Stimulated activated CD8-positive, alpha-beta memory T cell treated with anti-CD3 and anti-CD28 coated beads, Interleukin-12 subunit alpha, Interleukin-12 subunit beta, amount 100 ng/mL, for 1 hour (primary cell): ENCODE measurements at regions not wholly inside any gene's neighbourhood (a gene's known extent, or its start where the extent isn't known, plus 50 kb on each side); places are given as distances from the start of the nearest gene placed in this dataset.

Source experiments
- DNase-seq: peaks from one replicate; pipeline ENCODE4 v3.0.0-alpha.2; 2020; ENCODE audit warnings: low read depth

- no peak for DNase-seq
Observed at GRCh38 chr12:98280621-98281020, 234.8 kb upstream of the TMPO start.

- no peak for DNase-seq
Observed at GRCh38 chr12:98291828-98292227, 223.6 kb upstream of the TMPO start.

- DNase-seq, result no peak
Observed at GRCh38 chr12:98294051-98294805, 221.2 kb upstream of the TMPO start.

- DNase-seq, result no peak
Observed at GRCh38 chr12:98295681-98296080, 219.7 kb upstream of the TMPO start.

- DNase-seq, result no peak
Observed at GRCh38 chr12:98296462-98297079, 218.8 kb upstream of the TMPO start.

- no peak for DNase-seq
Observed at GRCh38 chr12:98297538-98297937, 217.9 kb upstream of the TMPO start.

- no peak for DNase-seq
Observed at GRCh38 chr12:98308141-98308540, 207.2 kb upstream of the TMPO start.

- no peak for DNase-seq
Observed at GRCh38 chr12:98317939-98318899, 197.2 kb upstream of the TMPO start.

GRCh38 chr12:98319716-98320425 is 195.5 kb upstream of the TMPO start:
- DNase-seq, result no peak

GRCh38 chr12:98325003-98325402 is 190.4 kb upstream of the TMPO start:
- no peak for DNase-seq

GRCh38 chr12:98328467-98328866 is 186.9 kb upstream of the TMPO start:
- no peak for DNase-seq

GRCh38 chr12:98329589-98329988 is 185.8 kb upstream of the TMPO start:
- DNase-seq, result no peak

- no peak for DNase-seq
Observed at GRCh38 chr12:98332642-98333041, 182.7 kb upstream of the TMPO start.

GRCh38 chr12:98334768-98335167 is 180.6 kb upstream of the TMPO start:
- DNase-seq, result no peak

GRCh38 chr12:98341026-98341425 is 174.4 kb upstream of the TMPO start:
- no peak for DNase-seq

GRCh38 chr12:98341732-98342131 is 173.7 kb upstream of the TMPO start:
- DNase-seq, result no peak

GRCh38 chr12:98343002-98343567 is 172.3 kb upstream of the TMPO start:
- no peak for DNase-seq

- no peak for DNase-seq
Observed at GRCh38 chr12:98344046-98344930, 171.1 kb upstream of the TMPO start.

- no peak for DNase-seq
Observed at GRCh38 chr12:98345308-98345876, 170.0 kb upstream of the TMPO start.

- DNase-seq, result no peak
Observed at GRCh38 chr12:98351089-98351488, 164.3 kb upstream of the TMPO start.
